Thyroid gland (tissue), 4 donors: ENCODE measurements at regions not wholly inside any gene's neighbourhood (a gene's known extent, or its start where the extent isn't known, plus 50 kb on each side); places are given as distances from the start of the nearest gene placed in this dataset.

Source experiments
- POLR2A ChIP-seq, 2 donors: fragments of 450-650 bp; IDR thresholded peaks; one replicate each; pipeline ENCODE4 v1.6.1; 2017; ENCODE audit warnings: antibody characterized with exemption in 2 of 2, mild to moderate bottlenecking in 2 of 2, moderate library complexity in 1 of 2
- TF ChIP-seq, protein P1 (sequence below), 6 experiments: fragments of 200-600 bp in 3 of 6; fragments of 450-650 bp in 3 of 6; sonication (generic) in 3 of 6; IDR thresholded peaks; one replicate each; pipeline ENCODE4 v1.5.1; 2016 to 2019; ENCODE audit warnings: antibody characterized with exemption in 6 of 6, mild to moderate bottlenecking in 2 of 6, inconsistent platforms in 1 of 6, moderate library complexity in 1 of 6

DNA sequence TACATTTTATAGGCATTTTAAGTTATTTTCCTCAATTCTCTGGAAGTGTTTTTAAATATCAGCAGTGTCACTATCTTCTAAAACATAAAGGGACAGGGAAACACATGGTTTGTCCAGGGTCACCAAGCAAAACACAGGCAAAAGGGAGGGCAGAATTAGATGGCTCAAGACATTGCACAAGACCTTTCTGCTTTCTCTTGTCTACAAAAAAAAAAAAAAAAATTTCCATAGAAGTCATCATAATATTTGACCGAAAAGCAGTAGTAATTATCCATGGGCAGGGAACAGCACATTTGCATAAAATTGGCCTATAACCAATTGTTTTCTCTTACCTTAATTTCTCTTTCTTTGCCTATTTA is 703.1 kb upstream of the FZD8 start:
- TF ChIP-seq, protein P1, sequence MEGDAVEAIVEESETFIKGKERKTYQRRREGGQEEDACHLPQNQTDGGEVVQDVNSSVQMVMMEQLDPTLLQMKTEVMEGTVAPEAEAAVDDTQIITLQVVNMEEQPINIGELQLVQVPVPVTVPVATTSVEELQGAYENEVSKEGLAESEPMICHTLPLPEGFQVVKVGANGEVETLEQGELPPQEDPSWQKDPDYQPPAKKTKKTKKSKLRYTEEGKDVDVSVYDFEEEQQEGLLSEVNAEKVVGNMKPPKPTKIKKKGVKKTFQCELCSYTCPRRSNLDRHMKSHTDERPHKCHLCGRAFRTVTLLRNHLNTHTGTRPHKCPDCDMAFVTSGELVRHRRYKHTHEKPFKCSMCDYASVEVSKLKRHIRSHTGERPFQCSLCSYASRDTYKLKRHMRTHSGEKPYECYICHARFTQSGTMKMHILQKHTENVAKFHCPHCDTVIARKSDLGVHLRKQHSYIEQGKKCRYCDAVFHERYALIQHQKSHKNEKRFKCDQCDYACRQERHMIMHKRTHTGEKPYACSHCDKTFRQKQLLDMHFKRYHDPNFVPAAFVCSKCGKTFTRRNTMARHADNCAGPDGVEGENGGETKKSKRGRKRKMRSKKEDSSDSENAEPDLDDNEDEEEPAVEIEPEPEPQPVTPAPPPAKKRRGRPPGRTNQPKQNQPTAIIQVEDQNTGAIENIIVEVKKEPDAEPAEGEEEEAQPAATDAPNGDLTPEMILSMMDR (IDR thresholded peaks at IDR 0.05), result no peak
- no peak for TF ChIP-seq POLR2A (IDR thresholded peaks at IDR 0.05)
